K562 (cell line): ENCODE measurements at regions not wholly inside any gene's neighbourhood (a gene's known extent, or its start where the extent isn't known, plus 50 kb on each side); places are given as distances from the start of the nearest gene placed in this dataset.

Experiments
- ATF3 ChIP-seq, 2 experiments: fragments of 450-650 bp in 1 of 2; sonication (generic) in 1 of 2; formaldehyde crosslinking in 1 of 2; IDR thresholded peaks in 1 of 2; conservative IDR thresholded peaks in 1 of 2; 2 replicates each; pipeline versions ENCODE4 v1.6.1 to v1.8.1; 2016 to 2023; ENCODE audit warnings: mild to moderate bottlenecking in 2 of 2, moderate library complexity in 2 of 2, inconsistent platforms in 1 of 2, missing genetic modification reagents in 1 of 2
- BACH1 ChIP-seq: fragments of 200-800 bp; sonication (Bioruptor generic); IDR thresholded peaks from 2 replicates; pipeline ENCODE4 v1.6.1; 2016; ENCODE audit warnings: missing genetic modification characterization, missing compliant biosample characterization
- CBX3 ChIP-seq, 2 experiments: IDR thresholded peaks; 1 replicate in 1 of 2; 2 replicates in 1 of 2; pipeline ENCODE4 v1.6.1; 2012; ENCODE audit warnings: inconsistent platforms in 2 of 2, low read length in 2 of 2, borderline replicate concordance in 1 of 2, control low read depth in 1 of 2
- CEBPG ChIP-seq, 3 experiments: fragments of 200-800 bp in 1 of 3; sonication (Bioruptor generic) in 1 of 3; sonication (generic) in 1 of 3; formaldehyde crosslinking in 1 of 3; IDR thresholded peaks in 2 of 3; conservative IDR thresholded peaks in 1 of 3; 2 replicates each; pipeline versions ENCODE4 v1.6.1 to v1.8.0; 2016 to 2022; ENCODE audit warnings: missing compliant biosample characterization in 2 of 3, missing genetic modification characterization in 2 of 3, mild to moderate bottlenecking in 1 of 3, missing genetic modification reagents in 1 of 3
- CREB1 ChIP-seq, 2 experiments: sonication (generic) in 1 of 2; formaldehyde crosslinking in 1 of 2; IDR thresholded peaks; 2 replicates each; pipeline versions ENCODE4 v1.6.1 to v1.8.0; 2012 to 2022; ENCODE audit warnings: inconsistent platforms in 1 of 2, mild to moderate bottlenecking in 1 of 2, missing genetic modification reagents in 1 of 2, moderate library complexity in 1 of 2
- ELF1 ChIP-seq: fragments of 200-800 bp; sonication (Bioruptor generic); IDR thresholded peaks from 2 replicates; pipeline ENCODE4 v1.6.1; 2016; ENCODE audit warnings: missing genetic modification characterization, missing compliant biosample characterization
- EP300 ChIP-seq: IDR thresholded peaks from 2 replicates; pipeline ENCODE4 v1.6.1; 2012; ENCODE audit warnings: low read length, improper control_type of control experiment
- EP400 ChIP-seq: fragments of 450-650 bp; IDR thresholded peaks from 2 replicates; pipeline ENCODE4 v1.6.1; 2017; ENCODE audit warnings: antibody characterized with exemption, mild to moderate bottlenecking, moderate library complexity
- ETV1 ChIP-seq: fragments of 450-650 bp; conservative IDR thresholded peaks from 2 replicates; pipeline ENCODE4 v1.6.1; 2016; ENCODE audit warnings: missing genetic modification characterization, control low read depth, low read depth, missing compliant biosample characterization
- FOXM1 ChIP-seq, 2 experiments: fragments of 450-650 bp in 1 of 2; sonication (generic) in 1 of 2; formaldehyde crosslinking in 1 of 2; IDR thresholded peaks; 2 replicates each; pipeline versions ENCODE4 v1.6.1 to v1.9.0; 2017 to 2022; ENCODE audit warnings: low read depth in 2 of 2, mild to moderate bottlenecking in 2 of 2, missing genetic modification reagents in 1 of 2, moderate library complexity in 1 of 2
- MAFK ChIP-seq: IDR thresholded peaks from 2 replicates; pipeline ENCODE4 v1.6.1; 2011; ENCODE audit warnings: low read length, improper control_type of control experiment
- MEF2A ChIP-seq: IDR thresholded peaks from 2 replicates; pipeline ENCODE4 v1.6.1; 2011; ENCODE audit warnings: low read depth, mild to moderate bottlenecking, low read length, moderate library complexity; ENCODE audit not compliant: control insufficient read depth
- MNT ChIP-seq, 2 experiments: fragments of 450-650 bp; conservative IDR thresholded peaks; 2 replicates each; pipeline ENCODE4 v1.6.1; 2017; ENCODE audit warnings: mild to moderate bottlenecking in 2 of 2, moderate library complexity in 2 of 2
- NCOA2 ChIP-seq, 2 experiments: fragments of 450-650 bp; IDR thresholded peaks; 2 replicates each; pipeline ENCODE4 v1.6.1; 2018; ENCODE audit warnings: mild to moderate bottlenecking in 2 of 2, moderate library complexity in 1 of 2; ENCODE audit not compliant: partially characterized antibody in 2 of 2
- NFXL1 ChIP-seq: fragments of 450-650 bp; formaldehyde crosslinking; IDR thresholded peaks from 2 replicates; pipeline ENCODE4 v1.4.0; 2021; ENCODE audit warnings: mild to moderate bottlenecking
- POLR2AphosphoS5 ChIP-seq: IDR thresholded peaks from 2 replicates; pipeline ENCODE4 v1.6.1; 2011; ENCODE audit warnings: mild to moderate bottlenecking, low read depth, low read length, moderate library complexity; ENCODE audit not compliant: control insufficient read depth, insufficient read depth
- POLR2B ChIP-seq: fragments of 450-650 bp; IDR thresholded peaks from 2 replicates; pipeline ENCODE4 v1.6.1; 2018; ENCODE audit warnings: low read depth; ENCODE audit not compliant: partially characterized antibody
- SMC3 ChIP-seq: conservative IDR thresholded peaks from 2 replicates; pipeline ENCODE4 v1.6.1; 2011; ENCODE audit warnings: low read depth, low read length, improper control_type of control experiment; ENCODE audit not compliant: insufficient read depth
- SNIP1 ChIP-seq: fragments of 450-650 bp; IDR thresholded peaks from 2 replicates; pipeline ENCODE4 v1.7.1; 2017; ENCODE audit warnings: low read depth, mild to moderate bottlenecking
- TRIM24 ChIP-seq, 2 experiments: fragments of 450-650 bp; IDR thresholded peaks; 2 replicates each; pipeline ENCODE4 v1.6.1; 2016
- ZBTB12 ChIP-seq: fragments of 250-450 bp; sonication (Bioruptor Pico); IDR thresholded peaks from 2 replicates; pipeline ENCODE4 v1.4.0; 2020
- ZFP36 ChIP-seq: fragments of 150-350 bp; IDR thresholded peaks from 2 replicates; pipeline ENCODE4 v1.6.1; 2018; ENCODE audit warnings: low read length, low read depth; ENCODE audit not compliant: partially characterized antibody
- ZNF707 ChIP-seq: fragments of 250-450 bp; sonication (Bioruptor Pico); conservative IDR thresholded peaks from 2 replicates; pipeline ENCODE4 v1.8.0; 2022; ENCODE audit warnings: inconsistent platforms, mild to moderate bottlenecking, moderate library complexity

GRCh38 chr4:74531963-74532794 lies 87.2 kb downstream of the AREG start (continued):
- TF ChIP-seq ATF3 (IDR thresholded peaks at IDR 0.05) (peak; percentile 94), ATF3 (CRISPR knock-in tag; conservative IDR thresholded peaks at IDR 0.05) (no peak; the same call in 1 of the 2 replicates), POLR2B (no peak), NFXL1 (CRISPR knock-in tag) (0 out of 2 replicates have a peak, but pooled peaks have one; percentile 32), ZFP36 (no peak), MAFK (0 out of 2 replicates have a peak, but pooled peaks have one; percentile 20), SMC3 (peak; percentile 79), MEF2A (no peak), TRIM24 (IDR thresholded peaks at IDR 0.05) (peak; percentile 97 to 98), MNT (conservative IDR thresholded peaks at IDR 0.05) (no peak), ETV1 (tag) (peak; percentile 51; the same call in 1 of the 2 replicates), FOXM1 (IDR thresholded peaks at IDR 0.05; ENCODE audit: low read depth) (0 out of 2 replicates have a peak, but pooled peaks have one; percentile 24), FOXM1 (CRISPR knock-in tag; IDR thresholded peaks at IDR 0.05; ENCODE audit: low read depth) (no peak), ZBTB12 (CRISPR knock-in tag) (no peak), POLR2AphosphoS5 (no peak), NCOA2 (IDR thresholded peaks at IDR 0.05; ENCODE audit: partially characterized antibody in 2 of 2) (no peak), ELF1 (tag) (no peak), CREB1 (IDR thresholded peaks at IDR 0.05) (no peak), CREB1 (CRISPR knock-in tag; IDR thresholded peaks at IDR 0.05) (no peak), SNIP1 (no peak), EP300 (peak; percentile 89), CEBPG (CRISPR knock-in tag; IDR thresholded peaks at IDR 0.05) (peak; percentile 99), CEBPG (tag; conservative IDR thresholded peaks at IDR 0.05 in 1 of 2, IDR thresholded peaks at IDR 0.05 in 1 of 2) (peak; percentile 94 to 98), EP400 (peak; percentile 78), CBX3 (IDR thresholded peaks at IDR 0.05; ENCODE audit: borderline replicate concordance in 1 of 2, low read length in 2 of 2) (0 out of 3 replicates have a peak, but pooled peaks of 1 of the 2 experiments have one; percentile 25), ZNF707 (CRISPR knock-in tag) (no peak), BACH1 (peak; percentile 83)
